ENCODE measurements at regions not wholly inside any gene's neighbourhood (a gene's known extent, or its start where the extent isn't known, plus 50 kb on each side); places are given as distances from the start of the nearest gene placed in this dataset.

DNA sequence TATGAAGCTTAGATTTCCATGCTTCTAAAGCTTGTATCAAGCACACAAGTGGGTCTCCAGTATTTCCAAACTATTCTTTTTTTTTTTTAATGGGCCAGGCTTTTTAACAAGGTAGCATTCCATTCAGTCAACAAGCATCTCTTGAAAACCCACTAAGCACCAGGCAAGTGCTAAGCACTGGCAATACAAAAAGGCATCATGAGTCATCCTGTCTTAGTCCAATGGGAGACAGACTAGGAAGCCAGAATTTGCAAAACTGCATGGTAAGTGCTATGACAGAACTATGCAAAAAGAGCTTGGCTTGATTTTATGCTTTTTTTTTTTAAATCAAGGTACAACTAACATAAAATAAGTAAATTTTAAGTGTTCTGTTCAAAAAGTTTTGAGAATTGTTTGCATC lies 109.3 kb upstream of the DST start:
- no peak overlapping the region for H3K4me3 Mint-ChIP-seq
- no peaks in the 10 kb centered on the region for H3K4me1 Mint-ChIP-seq
- intact Hi-C loops (cut with micrococcal nuclease), result no loop called here
- TF ChIP-seq, protein P1, sequence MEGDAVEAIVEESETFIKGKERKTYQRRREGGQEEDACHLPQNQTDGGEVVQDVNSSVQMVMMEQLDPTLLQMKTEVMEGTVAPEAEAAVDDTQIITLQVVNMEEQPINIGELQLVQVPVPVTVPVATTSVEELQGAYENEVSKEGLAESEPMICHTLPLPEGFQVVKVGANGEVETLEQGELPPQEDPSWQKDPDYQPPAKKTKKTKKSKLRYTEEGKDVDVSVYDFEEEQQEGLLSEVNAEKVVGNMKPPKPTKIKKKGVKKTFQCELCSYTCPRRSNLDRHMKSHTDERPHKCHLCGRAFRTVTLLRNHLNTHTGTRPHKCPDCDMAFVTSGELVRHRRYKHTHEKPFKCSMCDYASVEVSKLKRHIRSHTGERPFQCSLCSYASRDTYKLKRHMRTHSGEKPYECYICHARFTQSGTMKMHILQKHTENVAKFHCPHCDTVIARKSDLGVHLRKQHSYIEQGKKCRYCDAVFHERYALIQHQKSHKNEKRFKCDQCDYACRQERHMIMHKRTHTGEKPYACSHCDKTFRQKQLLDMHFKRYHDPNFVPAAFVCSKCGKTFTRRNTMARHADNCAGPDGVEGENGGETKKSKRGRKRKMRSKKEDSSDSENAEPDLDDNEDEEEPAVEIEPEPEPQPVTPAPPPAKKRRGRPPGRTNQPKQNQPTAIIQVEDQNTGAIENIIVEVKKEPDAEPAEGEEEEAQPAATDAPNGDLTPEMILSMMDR (IDR thresholded peaks at IDR 0.05), result no peak
- DNase-seq (no peak), ATAC-seq (ENCODE audit: low read depth) (no peak)
- no peaks in the 10 kb centered on the region for H3K27me3 Mint-ChIP-seq
- no peak overlapping the region for H3K27ac Mint-ChIP-seq
- no peaks in the 10 kb centered on the region for H3K36me3 Mint-ChIP-seq (ENCODE audit: low read depth)
- ChIA-PET CTCF (no interaction called here), POLR2A (no interaction called here)
- H3K9me3 Mint-ChIP-seq, result no peaks in the 10 kb centered on the region

DNA sequence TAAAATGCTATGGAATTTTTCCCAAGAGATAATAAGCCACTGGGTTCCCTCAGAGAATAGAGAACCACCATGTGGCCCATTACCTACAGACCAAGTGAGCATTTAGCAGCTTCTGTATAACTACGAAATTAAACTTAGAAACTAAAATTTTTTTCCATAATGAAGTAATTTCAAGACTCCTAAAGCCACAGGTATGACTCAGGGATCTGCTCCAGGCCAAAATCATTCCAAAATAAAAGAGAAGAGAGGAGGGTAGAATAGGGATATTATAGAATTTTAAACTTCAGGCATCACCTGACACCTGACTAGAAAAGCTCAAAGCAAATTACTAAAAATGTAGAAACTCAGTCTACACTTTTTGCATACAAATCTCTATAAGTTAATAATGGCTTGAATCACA lies 108.9 kb upstream of the DST start:
- Mint-ChIP-seq H3K27me3 (peaks cover 2% of the 10 kb centered on the region), H3K27ac (no peak overlapping the region), H3K9me3 (no peaks in the 10 kb centered on the region), H3K4me1 (no peaks in the 10 kb centered on the region), H3K4me3 (no peak overlapping the region), H3K36me3 (ENCODE audit: low read depth) (no peaks in the 10 kb centered on the region)
- DNase-seq (no peak), ATAC-seq (ENCODE audit: low read depth) (no peak)
- ChIA-PET CTCF (no interaction called here), POLR2A (no interaction called here)
- intact Hi-C loops (cut with micrococcal nuclease), result no loop called here
- TF ChIP-seq, protein P1 (IDR thresholded peaks at IDR 0.05), result no peak

DNA sequence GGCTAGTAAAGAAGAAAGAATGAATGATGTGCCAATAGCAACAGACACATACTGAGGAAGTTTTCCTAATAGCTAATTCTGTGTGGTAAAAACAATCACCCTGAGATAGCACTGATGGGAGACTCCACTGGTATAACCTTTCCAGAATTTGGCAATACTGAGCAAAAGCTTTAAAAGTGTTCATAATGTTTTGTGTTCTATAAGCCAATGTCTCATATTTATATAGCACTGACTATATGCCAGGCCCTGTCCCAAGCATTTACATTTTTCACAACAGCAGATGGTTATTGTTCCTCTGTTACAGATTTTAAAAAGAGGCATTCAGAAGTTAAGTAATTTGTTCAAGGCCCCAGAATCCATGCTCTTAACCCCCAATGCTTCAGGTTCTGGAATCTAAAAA lies 108.0 kb upstream of the DST start:
- H3K4me1 Mint-ChIP-seq, result no peaks in the 10 kb centered on the region
- intact Hi-C loops (cut with micrococcal nuclease), result no loop called here
- ATAC-seq (ENCODE audit: low read depth) (no peak), DNase-seq (no peak)
- ChIA-PET CTCF (no interaction called here), POLR2A (no interaction called here)
- TF ChIP-seq, protein P1 (IDR thresholded peaks at IDR 0.05), result no peak
- H3K4me3 Mint-ChIP-seq, result no peak overlapping the region
- H3K36me3 Mint-ChIP-seq (ENCODE audit: low read depth), result no peaks in the 10 kb centered on the region
- H3K27me3 Mint-ChIP-seq, result peaks cover 2% of the 10 kb centered on the region
- no peak overlapping the region for H3K27ac Mint-ChIP-seq
- no peaks in the 10 kb centered on the region for H3K9me3 Mint-ChIP-seq

DNA sequence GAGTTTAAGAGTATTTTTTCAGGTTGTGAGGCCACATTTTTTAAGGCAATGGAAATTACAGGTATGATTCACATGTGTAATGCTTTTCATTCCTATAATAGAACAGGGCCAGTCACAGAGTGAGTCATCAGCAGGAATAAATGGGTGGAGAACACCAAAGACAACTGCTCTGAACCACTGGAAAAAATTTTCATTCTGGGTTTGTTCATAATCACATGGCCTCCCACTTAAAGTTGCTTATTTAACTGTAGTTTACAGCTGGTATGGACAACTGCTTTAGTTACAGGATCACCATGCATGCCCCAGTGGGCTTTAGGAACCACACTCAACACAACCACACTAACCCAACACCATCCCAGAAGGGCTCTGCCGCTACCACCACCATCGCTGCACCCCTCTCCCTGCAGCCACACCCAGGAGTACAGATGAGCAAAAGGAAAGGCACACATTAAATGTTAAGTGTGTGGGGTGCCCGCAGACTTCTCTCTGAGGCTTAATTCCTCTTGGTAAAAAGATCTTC lies 107.0 kb upstream of the DST start:
- H3K9me3 Mint-ChIP-seq, result no peaks in the 10 kb centered on the region
- intact Hi-C loops (cut with micrococcal nuclease), result no loop called here
- H3K36me3 Mint-ChIP-seq (ENCODE audit: low read depth), result no peaks in the 10 kb centered on the region
- DNase-seq, result no peak
- CTCF ChIA-PET, result interaction anchor here (1.0 kb wide), 1 partner anchor 17 kb away, joined by 3 read pairs; no protein-coding TSS in a partner anchor
- POLR2A ChIA-PET, result no interaction called here
- TF ChIP-seq, protein P1 (IDR thresholded peaks at IDR 0.05), result no peak
- no peak for ATAC-seq (ENCODE audit: low read depth)
- no peak overlapping the region for H3K27ac Mint-ChIP-seq
- H3K27me3 Mint-ChIP-seq, result peaks cover 2% of the 10 kb centered on the region
- no peak overlapping the region for H3K4me3 Mint-ChIP-seq
- no peaks in the 10 kb centered on the region for H3K4me1 Mint-ChIP-seq

DNA sequence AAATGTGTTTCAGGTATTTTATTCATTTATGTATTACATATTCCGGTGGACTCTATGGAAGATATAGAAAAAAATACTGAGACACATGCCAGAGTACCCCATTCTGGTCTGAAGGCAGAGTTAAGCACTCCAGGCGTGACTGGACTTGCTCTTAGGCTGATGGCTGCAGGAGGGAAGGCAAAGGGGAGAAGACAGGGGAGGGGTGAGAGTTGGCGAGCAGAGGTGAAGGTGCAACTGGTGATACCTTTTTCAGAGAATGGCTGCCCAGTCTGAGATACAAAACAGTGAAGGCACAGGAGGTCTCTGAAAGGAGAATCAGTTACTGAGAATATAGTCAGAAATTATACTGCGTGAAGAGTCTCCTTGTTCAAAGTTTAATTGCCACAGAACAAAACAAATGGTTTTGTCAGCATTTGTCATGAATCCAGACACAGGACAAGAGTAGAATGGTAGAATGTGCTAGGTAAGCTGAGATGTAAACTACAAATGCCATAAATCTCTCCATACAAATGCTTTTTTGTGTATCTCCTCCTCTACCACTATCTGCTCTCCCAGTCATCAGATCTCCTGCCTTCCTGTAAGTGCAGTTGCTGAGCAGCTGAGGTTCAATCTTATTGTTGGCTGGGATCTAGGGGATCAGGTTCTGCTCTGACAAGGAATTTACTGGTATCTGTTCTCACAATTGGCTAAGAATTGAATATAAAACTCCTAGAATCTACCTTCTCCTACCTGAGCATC lies 104.2 kb upstream of the DST start:
- ChIA-PET CTCF (no interaction called here), POLR2A (no interaction called here)
- Mint-ChIP-seq H3K27me3 (peaks cover 5% of the 10 kb centered on the region), H3K27ac (no peak overlapping the region), H3K4me3 (no peak overlapping the region), H3K36me3 (ENCODE audit: low read depth) (no peaks in the 10 kb centered on the region), H3K4me1 (peaks cover 4% of the 10 kb centered on the region), H3K9me3 (no peaks in the 10 kb centered on the region)
- intact Hi-C loops (cut with micrococcal nuclease), result no loop called here
- DNase-seq, result no peak
- no peak for ATAC-seq (ENCODE audit: low read depth)
- TF ChIP-seq, protein P1 (IDR thresholded peaks at IDR 0.05), result no peak
